ENCODE measurements at regions not wholly inside any gene's neighbourhood (a gene's known extent, or its start where the extent isn't known, plus 50 kb on each side); places are given as distances from the start of the nearest gene placed in this dataset.

DNA sequence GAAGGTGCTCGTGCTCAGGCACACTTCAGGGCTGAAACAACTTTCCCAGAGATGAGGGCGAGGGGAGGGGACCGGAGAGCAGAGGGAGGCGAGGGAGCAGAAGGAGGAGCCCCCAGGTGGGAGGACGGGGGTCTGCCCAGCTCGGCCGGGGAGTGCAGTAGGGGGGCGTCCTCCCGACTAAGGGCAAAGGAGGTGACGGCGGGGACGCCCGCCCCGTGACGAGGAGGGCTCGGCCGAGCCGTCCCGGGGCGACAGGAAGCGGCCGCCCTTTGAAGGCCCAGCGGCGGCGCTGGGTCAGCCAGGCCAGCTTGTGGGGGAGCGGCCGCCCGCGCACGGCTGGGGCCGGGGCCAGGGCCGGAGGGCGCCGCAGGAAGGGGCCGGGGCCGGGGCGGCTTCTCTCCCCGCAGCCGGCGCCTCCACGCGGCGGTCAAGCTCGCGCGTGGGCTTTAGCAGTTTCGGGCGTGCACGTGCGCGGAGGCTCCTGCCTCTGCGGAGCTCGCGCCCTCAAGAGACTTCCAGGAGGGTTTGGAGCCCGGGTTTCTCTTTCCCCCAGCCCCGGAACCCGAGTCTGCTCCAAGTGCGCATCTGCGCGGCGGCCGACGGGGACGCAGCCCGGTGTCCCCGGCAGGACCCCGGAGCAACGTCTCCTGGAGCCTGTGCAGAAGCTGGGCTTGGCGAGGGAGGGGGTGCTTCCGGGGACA, 100.8 kb upstream of the SLC45A1 start:
- no peaks in the 10 kb centered on the region for H3F3A ChIP-seq (ENCODE audit: insufficient read depth, low read length)
- no peak overlapping the region for H3K9ac ChIP-seq (ENCODE audit: low read length)
- TF ChIP-seq EZH2 (IDR thresholded peaks at IDR 0.05; ENCODE audit: borderline replicate concordance, low read length), result no peak
- TF ChIP-seq, protein P1, sequence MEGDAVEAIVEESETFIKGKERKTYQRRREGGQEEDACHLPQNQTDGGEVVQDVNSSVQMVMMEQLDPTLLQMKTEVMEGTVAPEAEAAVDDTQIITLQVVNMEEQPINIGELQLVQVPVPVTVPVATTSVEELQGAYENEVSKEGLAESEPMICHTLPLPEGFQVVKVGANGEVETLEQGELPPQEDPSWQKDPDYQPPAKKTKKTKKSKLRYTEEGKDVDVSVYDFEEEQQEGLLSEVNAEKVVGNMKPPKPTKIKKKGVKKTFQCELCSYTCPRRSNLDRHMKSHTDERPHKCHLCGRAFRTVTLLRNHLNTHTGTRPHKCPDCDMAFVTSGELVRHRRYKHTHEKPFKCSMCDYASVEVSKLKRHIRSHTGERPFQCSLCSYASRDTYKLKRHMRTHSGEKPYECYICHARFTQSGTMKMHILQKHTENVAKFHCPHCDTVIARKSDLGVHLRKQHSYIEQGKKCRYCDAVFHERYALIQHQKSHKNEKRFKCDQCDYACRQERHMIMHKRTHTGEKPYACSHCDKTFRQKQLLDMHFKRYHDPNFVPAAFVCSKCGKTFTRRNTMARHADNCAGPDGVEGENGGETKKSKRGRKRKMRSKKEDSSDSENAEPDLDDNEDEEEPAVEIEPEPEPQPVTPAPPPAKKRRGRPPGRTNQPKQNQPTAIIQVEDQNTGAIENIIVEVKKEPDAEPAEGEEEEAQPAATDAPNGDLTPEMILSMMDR (IDR thresholded peaks at IDR 0.05; ENCODE audit: low read length), result no peak
- no peak overlapping the region for H2AFZ ChIP-seq (ENCODE audit: low read length)
- H3K9me3 ChIP-seq (ENCODE audit: low read length), result no peaks in the 10 kb centered on the region
- no peak overlapping the region for H3K4me3 ChIP-seq (ENCODE audit: low read depth, low read length, poor library complexity, severe bottlenecking)
- H3K4me2 ChIP-seq (ENCODE audit: low read length), result no peak overlapping the region
- H4K20me1 ChIP-seq (ENCODE audit: insufficient read depth, low read length), result no peaks in the 10 kb centered on the region
- no peak overlapping the region for H3K27ac ChIP-seq (ENCODE audit: low read depth, low read length, poor library complexity, severe bottlenecking)
- no peaks in the 10 kb centered on the region for H3K79me2 ChIP-seq (ENCODE audit: insufficient read depth, low read length)
- no peaks in the 10 kb centered on the region for H3K36me3 ChIP-seq (ENCODE audit: insufficient read depth, low read length)
- no peaks in the 10 kb centered on the region for H3K9me2 ChIP-seq (ENCODE audit: low read depth, low read length)
- no peaks in the 10 kb centered on the region for H3K4me1 ChIP-seq (ENCODE audit: insufficient read depth, low read length, severe bottlenecking)
- H3K27me3 ChIP-seq (ENCODE audit: insufficient read depth, low read length), result no peaks in the 10 kb centered on the region

DNA sequence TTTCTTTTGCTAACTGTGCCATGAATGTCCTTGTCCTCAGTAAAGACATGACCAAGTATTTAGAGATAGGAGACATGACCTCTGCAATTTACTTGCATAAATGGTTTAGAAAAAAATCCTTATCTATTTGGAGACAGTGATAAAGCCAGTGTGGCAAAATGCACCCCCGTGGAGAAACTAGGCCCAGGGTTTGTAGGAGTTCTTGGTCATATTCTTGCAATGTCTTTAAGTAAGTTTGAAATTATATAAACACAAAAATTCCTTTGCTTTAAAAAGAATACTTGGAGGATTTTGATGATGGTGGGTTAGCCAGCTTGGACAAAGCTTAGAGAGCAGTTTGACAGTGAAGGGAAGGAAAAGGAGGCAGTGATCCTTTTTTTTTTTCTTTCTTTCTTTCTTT, 101.9 kb upstream of the SLC45A1 start:
- no peaks in the 10 kb centered on the region for H3K9me3 ChIP-seq (ENCODE audit: low read length)
- H3K4me1 ChIP-seq (ENCODE audit: insufficient read depth, low read length, severe bottlenecking), result no peaks in the 10 kb centered on the region
- H3K9me2 ChIP-seq (ENCODE audit: low read depth, low read length), result no peaks in the 10 kb centered on the region
- H3K27me3 ChIP-seq (ENCODE audit: insufficient read depth, low read length), result no peaks in the 10 kb centered on the region; the same call in 1 of the 2 replicates
- no peaks in the 10 kb centered on the region for H3K79me2 ChIP-seq (ENCODE audit: insufficient read depth, low read length)
- no peak overlapping the region for H3K4me3 ChIP-seq (ENCODE audit: low read depth, low read length, poor library complexity, severe bottlenecking)
- no peak overlapping the region for H2AFZ ChIP-seq (ENCODE audit: low read length)
- no peak overlapping the region for H3K9ac ChIP-seq (ENCODE audit: low read length)
- H3K4me2 ChIP-seq (ENCODE audit: low read length), result no peak overlapping the region
- H4K20me1 ChIP-seq (ENCODE audit: insufficient read depth, low read length), result no peaks in the 10 kb centered on the region
- H3K36me3 ChIP-seq (ENCODE audit: insufficient read depth, low read length), result no peaks in the 10 kb centered on the region
- no peak for TF ChIP-seq EZH2 (IDR thresholded peaks at IDR 0.05; ENCODE audit: borderline replicate concordance, low read length)
- TF ChIP-seq, protein P1 (IDR thresholded peaks at IDR 0.05; ENCODE audit: low read length), result no peak
- H3F3A ChIP-seq (ENCODE audit: insufficient read depth, low read length), result no peaks in the 10 kb centered on the region
- no peak overlapping the region for H3K27ac ChIP-seq (ENCODE audit: low read depth, low read length, poor library complexity, severe bottlenecking)

DNA sequence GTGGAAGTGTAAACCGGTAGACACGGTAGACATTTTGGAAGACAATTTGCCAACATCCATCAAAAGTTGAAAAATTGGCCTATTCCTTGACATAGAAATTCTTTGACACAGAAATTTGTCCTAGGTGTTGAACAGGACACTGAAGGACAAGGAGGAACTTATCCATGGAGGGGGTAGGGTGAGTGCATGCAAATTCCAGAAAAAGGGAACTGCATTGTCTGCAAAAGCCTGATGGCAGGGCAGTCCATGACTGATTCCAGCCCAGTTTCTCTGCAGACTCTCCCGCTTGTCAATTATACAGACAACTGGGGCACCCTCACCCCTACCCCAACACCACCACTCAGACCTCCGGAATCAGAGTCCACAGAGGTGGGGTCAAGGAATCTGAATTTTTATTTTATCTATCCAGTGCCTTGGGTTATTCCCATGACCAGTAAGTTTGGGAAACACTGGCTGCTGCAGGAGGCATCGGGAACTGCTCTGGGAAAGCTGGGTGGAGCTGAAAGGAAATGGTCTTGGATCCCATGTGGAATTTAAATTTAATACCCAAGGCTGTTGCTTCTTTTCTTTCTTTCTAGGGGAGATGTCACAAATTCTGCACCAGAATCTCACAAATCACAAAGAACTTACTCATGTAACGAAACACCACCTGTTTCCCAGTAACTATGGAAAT, 103.3 kb upstream of the SLC45A1 start:
- H3K79me2 ChIP-seq (ENCODE audit: insufficient read depth, low read length), result no peaks in the 10 kb centered on the region
- H3K27me3 ChIP-seq (ENCODE audit: insufficient read depth, low read length), result no peaks in the 10 kb centered on the region; the same call in 1 of the 2 replicates
- H3K9ac ChIP-seq (ENCODE audit: low read length), result no peak overlapping the region
- no peaks in the 10 kb centered on the region for H4K20me1 ChIP-seq (ENCODE audit: insufficient read depth, low read length)
- no peaks in the 10 kb centered on the region for H3K9me3 ChIP-seq (ENCODE audit: low read length)
- no peaks in the 10 kb centered on the region for H3F3A ChIP-seq (ENCODE audit: insufficient read depth, low read length)
- H3K4me3 ChIP-seq (ENCODE audit: low read depth, low read length, poor library complexity, severe bottlenecking), result no peak overlapping the region
- no peak overlapping the region for H3K4me2 ChIP-seq (ENCODE audit: low read length)
- no peaks in the 10 kb centered on the region for H3K36me3 ChIP-seq (ENCODE audit: insufficient read depth, low read length)
- no peaks in the 10 kb centered on the region for H3K9me2 ChIP-seq (ENCODE audit: low read depth, low read length)
- H3K4me1 ChIP-seq (ENCODE audit: insufficient read depth, low read length, severe bottlenecking), result no peaks in the 10 kb centered on the region
- H3K27ac ChIP-seq (ENCODE audit: low read depth, low read length, poor library complexity, severe bottlenecking), result no peak overlapping the region
- TF ChIP-seq EZH2 (IDR thresholded peaks at IDR 0.05; ENCODE audit: borderline replicate concordance, low read length), result no peak
- TF ChIP-seq, protein P1 (IDR thresholded peaks at IDR 0.05; ENCODE audit: low read length), result no peak
- no peak overlapping the region for H2AFZ ChIP-seq (ENCODE audit: low read length)
